Skeletal muscle tissue (tissue), 3 donors: ENCODE measurements at regions not wholly inside any gene's neighbourhood (a gene's known extent, or its start where the extent isn't known, plus 50 kb on each side); places are given as distances from the start of the nearest gene placed in this dataset.
"Not testable (repeated sequence)": the region's sequence is repeated elsewhere in the genome, so short reads cannot be mapped to it uniquely, and the experiment has no call there.

Experiments
- H3K27ac ChIP-seq: one replicate; pipeline ENCODE4 v1.7.0; 2013; ENCODE audit warnings: mild to moderate bottlenecking, low read depth, low read length, inconsistent platforms
- H3K27me3 ChIP-seq, 3 donors: one replicate each; pipeline ENCODE4 v1.7.0; 2013; ENCODE audit warnings: low read length in 3 of 3; ENCODE audit not compliant: control insufficient read depth in 3 of 3, insufficient read depth in 3 of 3
- H3K36me3 ChIP-seq, 3 donors: one replicate each; pipeline ENCODE4 v1.7.0; 2013; ENCODE audit warnings: low read length in 3 of 3; ENCODE audit not compliant: control insufficient read depth in 3 of 3, insufficient read depth in 3 of 3
- H3K4me1 ChIP-seq, 3 donors: one replicate each; pipeline ENCODE4 v1.7.0; 2013; ENCODE audit warnings: low read length in 3 of 3, mild to moderate bottlenecking in 3 of 3; ENCODE audit not compliant: control insufficient read depth in 3 of 3, insufficient read depth in 3 of 3
- H3K4me3 ChIP-seq, 3 donors: one replicate each; pipeline ENCODE4 v1.7.0; 2013; ENCODE audit warnings: low read length in 3 of 3
- H3K9ac ChIP-seq, 3 donors: one replicate each; pipeline ENCODE4 v1.7.0; 2013; ENCODE audit warnings: low read length in 3 of 3, mild to moderate bottlenecking in 3 of 3, moderate library complexity in 2 of 3, low read depth in 1 of 3
- H3K9me3 ChIP-seq, 3 donors: one replicate each; pipeline ENCODE4 v1.7.0; 2013; ENCODE audit warnings: low read length in 3 of 3; ENCODE audit not compliant: control insufficient read depth in 3 of 3
- donor health status: Osteomylitis.

DNA sequence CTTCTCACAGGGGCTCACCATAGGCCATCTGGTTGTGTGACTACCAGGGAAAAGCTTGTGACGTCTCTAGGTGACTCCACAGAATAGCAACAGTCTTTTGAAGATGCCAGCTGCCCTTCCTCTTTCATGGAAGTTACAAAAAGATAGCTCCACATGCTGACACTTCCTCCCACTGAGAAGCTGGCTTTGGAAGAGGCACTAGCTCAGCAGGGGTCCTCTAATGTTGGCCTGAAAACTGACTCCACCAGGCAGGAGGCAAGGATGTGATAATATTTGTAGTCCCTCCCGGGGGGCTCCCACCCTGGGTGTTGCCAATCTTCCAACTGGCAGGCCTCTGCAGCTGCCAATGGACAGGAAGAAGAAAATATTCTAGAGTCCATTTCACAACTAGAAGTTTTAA lies 343.5 kb downstream of the NEK10 start:
- H3K4me3 ChIP-seq: no peak overlapping the region
- no peak overlapping the region for H3K9ac ChIP-seq
- no peaks in the 10 kb centered on the region for H3K4me1 ChIP-seq
- no peaks in the 10 kb centered on the region for H3K27me3 ChIP-seq
- H3K9me3 ChIP-seq: no peaks in the 10 kb centered on the region
- no peaks in the 10 kb centered on the region for H3K36me3 ChIP-seq
- no peak overlapping the region for H3K27ac ChIP-seq

DNA sequence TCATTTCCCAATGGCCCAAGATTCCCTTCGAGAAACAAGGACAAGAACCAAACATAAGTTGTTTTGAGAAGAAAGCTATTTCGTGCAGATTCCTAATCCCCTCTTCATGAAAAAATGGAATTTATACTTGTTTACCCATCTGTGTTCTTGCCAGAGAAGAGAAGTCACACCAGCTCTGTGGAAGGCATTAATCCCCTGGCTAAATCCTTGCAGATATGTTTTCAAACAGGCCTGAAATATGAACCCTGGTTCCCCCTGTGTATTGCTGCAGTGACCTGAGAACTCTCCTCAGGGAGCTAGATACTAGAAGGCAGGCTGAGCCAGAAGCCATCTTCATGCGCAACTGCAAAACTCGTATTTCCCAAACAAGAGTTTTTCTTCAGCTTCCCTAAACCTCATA lies 337.7 kb downstream of the NEK10 start:
- Histone ChIP-seq H3K4me3 (peak overlapping the region in 1 of 3 donors; percentile 23), H3K9me3 (no peaks in the 10 kb centered on the region), H3K27ac (no peak overlapping the region), H3K36me3 (no peaks in the 10 kb centered on the region), H3K4me1 (peaks cover 0 to 8% (median 4%) of the 10 kb centered on the region in 3 donors), H3K27me3 (no peaks in the 10 kb centered on the region), H3K9ac (no peak overlapping the region)

DNA sequence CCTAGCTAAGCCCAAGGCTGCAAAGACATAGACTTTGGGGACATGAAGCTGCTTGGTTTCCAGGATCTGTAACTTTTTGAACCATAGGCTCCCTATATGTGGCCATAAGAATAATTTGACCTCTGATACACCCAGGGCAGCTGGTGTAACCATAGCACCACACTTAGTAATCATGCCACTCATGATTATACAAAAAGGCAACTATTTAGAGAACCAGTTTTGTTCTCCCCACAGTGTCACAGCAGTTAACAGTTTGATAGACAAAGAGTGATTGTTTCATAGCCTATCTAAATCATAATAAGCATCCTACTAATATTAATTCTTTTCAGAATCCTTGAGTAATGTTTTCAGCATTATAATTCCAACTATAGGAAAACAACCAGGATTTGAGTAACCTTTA lies 334.9 kb downstream of the NEK10 start:
- Histone ChIP-seq H3K4me3 (no peak overlapping the region), H3K9me3 (no peaks in the 10 kb centered on the region), H3K9ac (no peak overlapping the region), H3K27ac (no peak overlapping the region), H3K36me3 (no peaks in the 10 kb centered on the region), H3K4me1 (peaks cover 0 to 8% (median 4%) of the 10 kb centered on the region in 3 donors), H3K27me3 (no peaks in the 10 kb centered on the region)

DNA sequence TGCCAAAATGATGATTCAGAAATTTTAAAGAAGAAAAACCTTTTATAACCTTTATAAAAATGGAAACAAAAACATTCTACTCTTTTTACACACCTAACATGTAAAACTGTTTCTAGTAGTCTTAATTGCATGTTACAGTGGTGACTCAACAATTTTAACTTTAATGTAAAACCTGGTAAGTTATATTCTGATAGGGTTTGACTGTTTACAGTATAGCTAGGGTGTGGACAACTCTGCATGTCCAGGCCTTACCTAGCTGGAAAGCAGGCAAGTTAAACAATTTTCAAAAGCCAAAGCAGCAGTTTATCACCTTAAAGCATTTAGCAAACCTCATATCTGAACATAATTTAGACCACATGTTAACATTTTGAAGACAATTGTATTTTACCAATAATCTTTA lies 328.5 kb downstream of the NEK10 start:
- Histone ChIP-seq H3K36me3 (no peaks in the 10 kb centered on the region), H3K4me3 (no peak overlapping the region), H3K9me3 (no peaks in the 10 kb centered on the region), H3K27me3 (no peaks in the 10 kb centered on the region), H3K27ac (no peak overlapping the region), H3K9ac (no peak overlapping the region), H3K4me1 (no peaks in the 10 kb centered on the region)

DNA sequence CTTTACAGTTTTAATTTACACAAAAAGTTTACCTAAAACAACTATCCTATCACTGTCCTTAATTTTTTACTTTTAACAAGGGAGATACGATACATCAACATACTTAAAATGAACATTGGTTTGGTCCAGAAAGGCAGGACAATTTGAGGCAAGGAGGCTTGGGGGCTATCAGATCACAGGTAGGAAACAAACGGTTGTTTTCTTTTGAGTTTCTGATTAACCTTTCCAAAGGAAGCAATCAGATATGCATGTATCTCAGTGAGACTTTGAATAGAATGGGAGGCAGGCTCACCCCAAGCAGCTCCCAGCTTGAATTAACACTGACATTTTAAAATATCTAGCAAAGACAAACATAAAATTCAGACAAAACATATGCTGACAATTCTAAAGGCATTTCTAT lies 326.6 kb downstream of the NEK10 start:
- H3K4me1 ChIP-seq, H3K4me3 ChIP-seq, H3K27me3 ChIP-seq, H3K36me3 ChIP-seq, H3K27ac ChIP-seq, H3K9ac ChIP-seq, H3K9me3 ChIP-seq: not testable (repeated sequence)

DNA sequence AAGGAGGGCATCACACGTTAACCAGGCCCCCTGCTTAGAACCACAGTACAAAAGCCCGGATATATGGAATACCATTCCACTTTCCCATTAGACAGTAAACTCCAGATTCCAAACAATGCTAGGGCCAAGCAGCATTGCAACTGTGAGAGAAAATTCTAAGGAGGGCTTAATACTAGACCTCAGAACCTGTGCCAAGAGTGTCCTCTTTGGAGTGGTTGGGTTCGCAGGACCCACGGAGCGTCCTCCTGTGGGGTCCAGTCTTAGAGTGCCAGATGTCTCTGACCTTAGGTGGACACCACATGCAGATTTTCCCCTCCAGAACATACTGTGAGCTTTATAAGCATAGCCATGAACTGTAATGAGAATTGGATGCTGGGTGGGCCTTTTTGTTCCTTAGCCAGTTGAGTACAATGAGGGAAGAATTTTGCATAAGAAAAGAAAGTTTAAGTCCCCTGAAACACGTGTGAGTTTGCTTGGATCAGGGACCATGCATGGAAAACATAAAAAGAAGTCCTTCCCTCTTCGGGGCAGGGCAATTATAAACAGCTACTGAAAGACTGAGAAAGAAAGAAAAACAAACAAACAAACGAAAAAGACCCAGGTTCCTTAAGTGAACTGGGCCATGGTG lies 325.7 kb downstream of the NEK10 start:
- H3K27ac ChIP-seq: no peak overlapping the region
- no peak overlapping the region for H3K4me3 ChIP-seq
- no peaks in the 10 kb centered on the region for H3K36me3 ChIP-seq
- H3K27me3 ChIP-seq: no peaks in the 10 kb centered on the region
- peaks cover 0 to 2% (median 0%) of the 10 kb centered on the region in 3 donors for H3K9me3 ChIP-seq
- no peaks in the 10 kb centered on the region for H3K4me1 ChIP-seq
- H3K9ac ChIP-seq: no peak overlapping the region

DNA sequence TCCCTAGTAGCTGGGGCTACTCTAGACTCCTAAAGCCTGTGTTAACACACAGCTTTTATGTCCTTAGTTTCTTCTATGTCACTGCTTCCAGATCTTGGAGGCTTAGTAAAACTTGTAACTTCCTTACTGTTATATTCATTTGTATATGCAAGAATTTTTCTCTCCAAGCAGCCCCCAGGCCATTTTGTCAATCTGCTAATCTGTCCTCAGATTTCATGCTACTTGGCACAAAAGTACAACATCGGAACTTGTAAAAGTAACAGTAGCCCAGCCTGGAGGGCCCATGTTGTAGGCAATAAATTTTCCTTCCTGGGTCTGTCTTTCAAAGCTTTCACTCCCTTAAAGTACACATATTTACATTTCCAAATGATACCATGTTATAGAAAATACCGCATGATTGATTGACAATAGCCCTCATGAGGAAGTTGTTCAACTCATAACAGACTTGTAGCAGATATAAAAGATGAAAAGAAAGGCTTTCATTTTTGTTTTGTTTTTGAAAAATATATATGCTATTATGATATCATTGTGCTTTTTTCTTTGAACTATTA lies 324.2 kb downstream of the NEK10 start:
- no peaks in the 10 kb centered on the region for H3K27me3 ChIP-seq
- no peak overlapping the region for H3K27ac ChIP-seq
- H3K9me3 ChIP-seq: peaks cover 0 to 2% (median 0%) of the 10 kb centered on the region in 3 donors
- H3K4me3 ChIP-seq: no peak overlapping the region
- no peak overlapping the region for H3K9ac ChIP-seq
- no peaks in the 10 kb centered on the region for H3K4me1 ChIP-seq
- H3K36me3 ChIP-seq: no peaks in the 10 kb centered on the region

DNA sequence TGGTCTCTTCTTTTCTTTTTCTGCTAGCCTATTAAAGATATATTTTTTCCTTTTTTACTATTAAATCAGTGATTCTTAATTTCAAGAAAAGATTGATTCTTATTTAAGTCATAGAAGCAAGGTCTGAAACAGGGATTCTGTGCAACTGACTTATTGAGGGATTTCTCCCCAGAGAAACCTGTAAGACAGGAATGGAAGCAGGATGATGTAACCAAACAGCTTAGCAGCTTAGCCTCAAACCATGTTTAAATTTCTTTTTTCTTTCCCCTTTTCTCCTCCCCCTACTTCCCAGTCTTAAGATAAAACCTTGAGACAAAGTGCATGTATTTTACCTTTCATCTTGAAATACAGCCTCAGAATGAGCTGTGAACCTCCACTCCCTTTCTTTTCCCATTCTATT lies 322.8 kb downstream of the NEK10 start:
- H3K27me3 ChIP-seq: no peaks in the 10 kb centered on the region
- H3K27ac ChIP-seq: no peak overlapping the region
- H3K9me3 ChIP-seq: peaks cover 0 to 2% (median 0%) of the 10 kb centered on the region in 3 donors
- H3K4me3 ChIP-seq: no peak overlapping the region
- no peaks in the 10 kb centered on the region for H3K36me3 ChIP-seq
- H3K9ac ChIP-seq: no peak overlapping the region
- H3K4me1 ChIP-seq: no peaks in the 10 kb centered on the region

DNA sequence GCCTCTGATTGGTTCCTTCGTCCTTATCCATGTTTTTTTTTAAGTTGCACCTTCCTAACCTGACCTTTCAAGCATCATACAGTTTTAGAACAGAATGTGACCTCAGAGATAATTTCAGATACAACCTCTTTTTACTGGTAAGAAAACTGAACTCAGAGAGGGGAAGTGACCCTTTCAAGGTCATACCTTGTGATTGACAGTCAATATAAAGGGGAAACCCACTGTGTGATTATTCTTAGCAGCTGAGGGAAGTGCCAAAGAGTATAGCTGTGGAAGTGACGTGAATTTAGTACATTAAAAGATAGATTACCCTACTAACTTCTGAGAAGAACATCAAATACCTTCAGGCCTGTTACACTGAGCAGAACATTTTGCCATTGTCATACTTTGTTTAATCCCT lies 319.4 kb downstream of the NEK10 start:
- Histone ChIP-seq H3K4me1 (no peaks in the 10 kb centered on the region), H3K9me3 (peaks cover 0 to 4% (median 0%) of the 10 kb centered on the region in 3 donors), H3K4me3 (no peak overlapping the region), H3K27me3 (no peaks in the 10 kb centered on the region), H3K27ac (no peak overlapping the region), H3K9ac (no peak overlapping the region), H3K36me3 (no peaks in the 10 kb centered on the region)

DNA sequence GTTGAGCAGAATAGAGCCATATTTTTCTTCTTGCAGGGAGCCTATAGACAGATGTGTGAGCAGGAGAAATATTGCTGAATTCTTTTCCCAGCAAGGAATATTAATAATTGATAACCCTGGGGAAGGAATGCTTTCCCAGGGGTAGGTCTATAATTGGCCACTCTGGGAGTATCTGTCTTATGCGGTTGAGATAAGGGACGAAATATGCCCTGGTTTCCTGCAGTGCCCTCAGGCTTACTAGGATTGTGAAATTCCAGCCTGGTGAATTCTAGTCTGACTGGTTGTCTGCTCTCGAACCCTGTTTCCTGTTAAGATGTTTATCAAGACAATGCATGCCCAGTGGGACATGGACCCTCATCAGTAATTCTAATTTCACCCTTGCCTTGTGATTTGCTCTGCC lies 317.7 kb downstream of the NEK10 start:
- not testable (repeated sequence) for H3K36me3 ChIP-seq, H3K9me3 ChIP-seq, H3K4me1 ChIP-seq, H3K27ac ChIP-seq, H3K9ac ChIP-seq, H3K27me3 ChIP-seq, H3K4me3 ChIP-seq
